ENCODE measurements at regions not wholly inside any gene's neighbourhood (a gene's known extent, or its start where the extent isn't known, plus 50 kb on each side); places are given as distances from the start of the nearest gene placed in this dataset.

- Histone ChIP-seq H3K4me2 (ENCODE audit: insufficient read depth, low read length) (no peak overlapping the region), H3K27ac (ENCODE audit: low read depth, low read length) (no peak overlapping the region), H3K36me3 (ENCODE audit: insufficient read depth, low read length) (no peaks in the 10 kb centered on the region), H3K4me1 (ENCODE audit: insufficient read depth, low read length) (no peaks in the 10 kb centered on the region), H4K20me1 (ENCODE audit: insufficient read depth, low read length) (no peaks in the 10 kb centered on the region), H3K79me2 (ENCODE audit: insufficient read depth, low read length) (no peaks in the 10 kb centered on the region), H3K4me3 (ENCODE audit: insufficient read depth, low read length) (no peak overlapping the region), H3K9me3 (ENCODE audit: low read depth, low read length) (no peaks in the 10 kb centered on the region), H2AFZ (ENCODE audit: low read length) (no peak overlapping the region), H3K27me3 (ENCODE audit: insufficient read depth, low read length) (no peaks in the 10 kb centered on the region)
- no peak for TF ChIP-seq CTCF (IDR thresholded peaks at IDR 0.05; ENCODE audit: extremely low read depth, low read depth, low read length)
- no peak for DNase-seq (ENCODE audit: insufficient read length, low spot score, missing footprints)
These were observed 517.6 kb upstream of the ALCAM start for GRCh38 chr3:104849070-104849469.

GRCh38 chr3:104854468-104854867 lies 512.2 kb upstream of the ALCAM start:
- DNase-seq (ENCODE audit: insufficient read length, low spot score, missing footprints), result no peak
- no peak overlapping the region for H3K4me2 ChIP-seq (ENCODE audit: insufficient read depth, low read length)
- no peak overlapping the region for H3K27ac ChIP-seq (ENCODE audit: low read depth, low read length)
- H3K4me1 ChIP-seq (ENCODE audit: insufficient read depth, low read length), result no peaks in the 10 kb centered on the region
- H3K9me3 ChIP-seq (ENCODE audit: low read depth, low read length), result no peaks in the 10 kb centered on the region
- no peaks in the 10 kb centered on the region for H3K79me2 ChIP-seq (ENCODE audit: insufficient read depth, low read length)
- no peak overlapping the region for H3K4me3 ChIP-seq (ENCODE audit: insufficient read depth, low read length)
- H3K36me3 ChIP-seq (ENCODE audit: insufficient read depth, low read length), result no peaks in the 10 kb centered on the region
- no peak for TF ChIP-seq CTCF (IDR thresholded peaks at IDR 0.05; ENCODE audit: extremely low read depth, low read depth, low read length)
- H2AFZ ChIP-seq (ENCODE audit: low read length), result no peak overlapping the region
- no peaks in the 10 kb centered on the region for H4K20me1 ChIP-seq (ENCODE audit: insufficient read depth, low read length)
- H3K27me3 ChIP-seq (ENCODE audit: insufficient read depth, low read length), result no peaks in the 10 kb centered on the region

- H2AFZ ChIP-seq (ENCODE audit: low read length), result no peak overlapping the region
- no peak overlapping the region for H3K27ac ChIP-seq (ENCODE audit: low read depth, low read length)
- no peaks in the 10 kb centered on the region for H4K20me1 ChIP-seq (ENCODE audit: insufficient read depth, low read length)
- no peaks in the 10 kb centered on the region for H3K36me3 ChIP-seq (ENCODE audit: insufficient read depth, low read length)
- H3K4me1 ChIP-seq (ENCODE audit: insufficient read depth, low read length), result no peaks in the 10 kb centered on the region
- TF ChIP-seq CTCF (IDR thresholded peaks at IDR 0.05; ENCODE audit: extremely low read depth, low read depth, low read length), result no peak
- H3K9me3 ChIP-seq (ENCODE audit: low read depth, low read length), result no peaks in the 10 kb centered on the region
- H3K4me3 ChIP-seq (ENCODE audit: insufficient read depth, low read length), result no peak overlapping the region
- H3K27me3 ChIP-seq (ENCODE audit: insufficient read depth, low read length), result no peaks in the 10 kb centered on the region
- no peak for DNase-seq (ENCODE audit: insufficient read length, low spot score, missing footprints)
- H3K4me2 ChIP-seq (ENCODE audit: insufficient read depth, low read length), result no peak overlapping the region
- H3K79me2 ChIP-seq (ENCODE audit: insufficient read depth, low read length), result no peaks in the 10 kb centered on the region
These were observed 511.0 kb upstream of the ALCAM start for GRCh38 chr3:104855702-104856101.

- no peak for TF ChIP-seq CTCF (IDR thresholded peaks at IDR 0.05; ENCODE audit: extremely low read depth, low read depth, low read length)
- Histone ChIP-seq H4K20me1 (ENCODE audit: insufficient read depth, low read length) (no peaks in the 10 kb centered on the region), H3K9me3 (ENCODE audit: low read depth, low read length) (no peaks in the 10 kb centered on the region), H3K4me2 (ENCODE audit: insufficient read depth, low read length) (no peak overlapping the region), H3K27ac (ENCODE audit: low read depth, low read length) (no peak overlapping the region), H3K27me3 (ENCODE audit: insufficient read depth, low read length) (no peaks in the 10 kb centered on the region), H2AFZ (ENCODE audit: low read length) (no peak overlapping the region), H3K36me3 (ENCODE audit: insufficient read depth, low read length) (no peaks in the 10 kb centered on the region), H3K4me3 (ENCODE audit: insufficient read depth, low read length) (no peak overlapping the region), H3K4me1 (ENCODE audit: insufficient read depth, low read length) (no peaks in the 10 kb centered on the region), H3K79me2 (ENCODE audit: insufficient read depth, low read length) (no peaks in the 10 kb centered on the region)
- no peak for DNase-seq (ENCODE audit: insufficient read length, low spot score, missing footprints)
These were observed 510.0 kb upstream of the ALCAM start for GRCh38 chr3:104856741-104857140.

All from osteoblast (primary cell).